KOPT-K1 (cell line): ENCODE measurements at regions not wholly inside any gene's neighbourhood (a gene's known extent, or its start where the extent isn't known, plus 50 kb on each side); places are given as distances from the start of the nearest gene placed in this dataset.

Experiments
- H3K27ac ChIP-seq: fragments of 200-600 bp; sonication (generic); 2 replicates; pipeline ENCODE4 v1.5.1; 2016; ENCODE audit warnings: antibody characterized with exemption, mild to moderate bottlenecking, low read depth, low read length; ENCODE audit not compliant: poor library complexity, severe bottlenecking
- H3K36me3 ChIP-seq: fragments of 200-600 bp; sonication (generic); 2 replicates; pipeline ENCODE4 v1.5.1; 2017; ENCODE audit warnings: antibody characterized with exemption, mild to moderate bottlenecking, low read length, moderate library complexity; ENCODE audit not compliant: insufficient read depth
- H3K9me3 ChIP-seq: fragments of 200-600 bp; sonication (generic); 2 replicates; pipeline ENCODE4 v1.5.1; 2017; ENCODE audit warnings: antibody characterized with exemption, low read length, mild to moderate bottlenecking; ENCODE audit not compliant: insufficient read depth, poor library complexity, severe bottlenecking

DNA sequence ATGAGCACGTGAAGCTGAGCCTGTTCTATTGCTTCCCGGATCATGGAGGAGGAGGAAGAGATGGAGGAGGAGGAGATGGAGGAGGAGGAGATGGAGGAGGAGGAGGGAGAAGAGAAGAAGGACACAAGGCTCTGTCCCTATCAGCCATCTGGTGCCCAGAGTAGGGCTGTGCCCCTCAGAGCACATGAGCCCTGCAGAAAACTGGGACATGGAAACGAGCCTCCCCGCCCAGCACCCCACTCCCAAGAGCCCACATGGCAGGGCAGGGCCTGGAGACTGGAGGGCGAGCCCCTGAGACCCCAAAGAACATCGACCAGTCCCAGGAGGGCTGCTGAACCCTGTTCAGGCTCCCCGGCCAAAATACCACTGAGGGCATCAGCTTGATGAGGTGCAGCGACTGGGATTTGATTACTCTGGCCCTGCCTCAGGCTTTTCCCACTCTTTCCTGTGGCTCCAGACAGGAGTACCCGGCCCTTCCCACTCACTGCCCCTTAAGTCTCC is 285.6 kb downstream of the UACA start:
- H3K9me3 ChIP-seq = no peaks in the 10 kb centered on the region
- H3K36me3 ChIP-seq = no peaks in the 10 kb centered on the region
- H3K27ac ChIP-seq = peak overlapping the region; percentile 61

DNA sequence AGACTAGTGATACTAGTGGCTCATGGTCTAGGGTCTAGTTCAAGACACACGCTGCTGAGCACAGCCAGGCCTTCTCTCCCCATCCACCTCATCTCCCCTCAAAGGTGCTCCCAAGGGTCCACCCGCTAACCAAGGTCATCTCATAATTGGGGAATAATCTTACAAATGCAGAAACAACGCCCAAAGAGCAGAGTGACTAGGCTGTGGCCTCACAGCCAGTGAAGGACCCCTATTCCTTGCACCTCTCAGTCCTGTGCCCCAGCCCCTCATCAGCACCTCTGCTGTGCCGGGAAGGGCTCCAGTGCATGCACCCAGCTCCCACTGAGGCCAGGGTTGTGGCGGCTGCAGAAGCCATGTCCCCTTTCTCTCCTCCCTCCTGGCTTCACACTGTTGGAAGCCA is 286.9 kb downstream of the UACA start:
- Histone ChIP-seq H3K27ac (peak overlapping the region; percentile 81), H3K36me3 (no peaks in the 10 kb centered on the region), H3K9me3 (no peaks in the 10 kb centered on the region)

DNA sequence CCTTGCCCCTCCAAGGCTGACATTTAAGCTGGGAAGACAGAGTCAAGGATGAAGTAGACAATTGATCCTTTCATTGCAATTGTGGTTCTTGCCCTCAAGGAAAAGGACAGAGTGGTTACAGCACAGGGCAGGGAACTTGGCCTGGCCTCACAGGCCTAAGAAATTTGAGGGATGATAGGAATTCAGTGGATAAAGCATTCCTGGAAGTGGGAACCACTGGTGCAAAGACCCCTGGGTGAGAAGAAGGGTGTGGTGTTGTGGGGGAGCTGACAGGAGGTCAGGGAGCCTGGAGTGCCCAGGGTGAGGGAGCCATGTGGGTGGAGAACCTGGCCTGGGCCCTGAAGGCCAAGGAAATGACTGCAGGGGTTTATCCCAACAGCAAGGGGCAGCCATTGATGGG is 287.4 kb downstream of the UACA start:
- no peaks in the 10 kb centered on the region for H3K36me3 ChIP-seq
- peak overlapping the region; percentile 81 for H3K27ac ChIP-seq

DNA sequence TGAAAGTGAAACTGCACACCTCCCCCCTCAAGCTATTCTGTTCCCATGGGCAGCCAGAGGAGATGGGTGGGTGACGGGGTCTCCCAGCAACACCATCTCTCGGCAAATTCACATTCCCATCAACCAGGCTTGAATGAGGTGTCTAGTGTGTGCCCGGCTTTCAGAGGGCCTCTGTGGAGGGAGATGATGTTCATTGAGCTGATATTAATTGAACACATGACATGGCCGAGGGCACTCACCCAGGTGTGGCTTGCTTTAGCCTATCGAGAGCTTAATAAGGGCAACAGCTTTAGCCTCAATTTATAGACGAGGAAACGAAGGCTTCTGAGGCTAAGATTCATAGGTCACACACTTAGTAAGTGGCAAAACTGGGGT is 288.0 kb downstream of the UACA start:
- H3K27ac ChIP-seq = peak overlapping the region; percentile 81
- H3K36me3 ChIP-seq = no peaks in the 10 kb centered on the region
- H3K9me3 ChIP-seq = no peaks in the 10 kb centered on the region

More for the DNA sequence above, 287.4 kb downstream of the UACA start:
- no peaks in the 10 kb centered on the region for H3K9me3 ChIP-seq

DNA sequence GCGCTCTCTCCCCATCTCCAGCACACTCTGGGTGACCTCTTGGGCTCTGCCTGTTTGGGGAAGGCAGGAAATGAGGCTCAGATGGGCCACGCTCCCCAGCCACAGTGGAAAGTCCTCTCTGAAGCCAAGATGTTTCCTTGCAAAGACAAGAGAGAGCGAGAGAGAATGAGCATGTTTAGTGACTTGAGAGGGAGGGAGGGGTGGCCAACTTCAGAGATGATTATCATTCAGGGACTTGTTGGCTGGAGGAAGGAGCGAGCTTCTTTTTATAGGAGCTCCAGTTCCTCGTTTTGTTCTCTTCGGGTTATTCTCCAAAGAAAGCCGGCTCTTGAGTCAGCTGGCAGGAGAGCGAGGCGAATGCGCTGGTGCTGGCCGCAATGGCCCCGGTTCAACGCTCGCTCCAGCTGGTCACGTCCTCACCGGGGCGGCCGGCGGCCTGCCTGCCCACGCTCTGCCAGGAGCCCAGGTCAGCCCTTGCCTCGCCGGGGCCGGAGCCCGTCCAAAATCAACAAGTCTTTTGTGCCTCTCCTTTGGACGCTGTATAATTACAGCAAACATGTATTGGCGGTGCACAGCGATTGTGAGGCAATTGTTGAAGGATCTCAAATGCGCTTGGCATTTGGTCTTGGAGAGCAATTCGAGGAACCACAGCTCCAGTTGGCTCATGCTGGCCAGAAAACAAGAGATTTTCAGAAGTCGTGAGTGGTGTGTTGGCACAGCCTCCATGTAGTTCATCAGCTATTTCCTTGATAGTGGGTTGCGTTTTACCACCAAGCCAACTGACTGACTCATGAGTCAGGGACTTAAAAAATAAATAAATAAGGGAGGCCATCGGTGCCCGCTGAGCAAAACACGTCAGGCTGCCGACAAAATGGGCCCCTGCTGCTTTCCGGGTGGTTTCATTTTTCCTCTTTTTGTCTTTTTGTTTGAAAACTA is 288.6 kb downstream of the UACA start:
- Histone ChIP-seq H3K9me3 (no peaks in the 10 kb centered on the region), H3K36me3 (no peaks in the 10 kb centered on the region), H3K27ac (peak overlapping the region; percentile 81)

DNA sequence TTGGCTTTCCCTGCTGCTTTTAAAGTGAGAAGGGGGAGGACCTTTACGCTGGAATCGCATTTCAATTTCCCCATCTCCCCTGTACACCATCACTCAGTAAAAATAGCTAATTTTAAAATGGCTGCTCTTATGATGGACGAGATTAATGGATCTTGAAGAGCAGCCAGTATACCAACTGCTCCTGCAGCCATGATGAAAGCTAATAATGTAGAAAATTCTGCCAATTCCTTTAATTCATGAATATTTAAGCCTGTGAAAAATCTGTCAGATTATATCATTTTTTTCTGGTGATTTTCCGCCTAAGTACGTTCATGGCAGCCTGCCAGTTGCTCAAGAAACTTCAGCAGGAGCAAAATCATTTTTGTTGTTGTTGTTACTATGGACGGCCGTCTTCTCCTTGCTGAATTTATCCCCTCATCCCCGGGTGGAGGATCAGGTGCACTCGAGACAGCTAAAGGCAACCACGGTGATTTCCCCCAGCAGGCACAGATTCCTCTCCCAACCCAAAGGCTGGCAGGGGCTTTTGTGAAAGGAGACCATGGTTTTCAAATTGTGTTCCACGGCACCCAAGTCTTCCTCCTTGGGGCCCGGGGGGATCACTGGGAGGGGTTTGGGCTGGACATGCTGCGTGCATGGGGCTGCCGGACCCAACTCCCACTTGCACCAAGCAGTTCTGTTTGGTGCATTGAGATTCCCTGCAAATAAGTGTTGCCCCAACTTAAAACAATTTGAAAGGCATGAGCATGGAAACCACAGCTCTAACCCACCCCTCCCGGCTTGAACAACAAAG is 289.6 kb downstream of the UACA start:
- Histone ChIP-seq H3K27ac (peak overlapping the region; percentile 81), H3K36me3 (no peaks in the 10 kb centered on the region), H3K9me3 (no peaks in the 10 kb centered on the region)

DNA sequence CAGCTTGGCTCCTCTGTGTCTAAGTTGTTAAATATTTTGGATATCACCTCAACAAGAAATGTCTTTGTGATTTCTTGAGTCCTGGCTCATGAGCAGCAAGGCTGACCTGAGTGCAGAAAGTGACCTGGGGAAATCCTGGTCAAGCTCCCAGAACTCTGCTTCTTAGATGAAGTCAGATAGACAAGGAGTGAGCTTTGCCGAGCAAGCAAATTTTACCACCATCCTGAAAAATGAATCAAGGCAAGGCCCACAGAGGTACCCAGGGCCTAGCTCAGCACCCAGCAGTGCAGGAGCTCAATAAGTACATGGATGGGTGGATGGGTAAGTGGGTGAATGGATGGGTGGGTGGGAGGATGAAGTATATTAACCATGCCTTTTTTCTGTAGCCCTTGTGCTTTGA is 291.8 kb downstream of the UACA start:
- no peaks in the 10 kb centered on the region for H3K36me3 ChIP-seq
- H3K27ac ChIP-seq = no peak overlapping the region
- H3K9me3 ChIP-seq = no peaks in the 10 kb centered on the region

DNA sequence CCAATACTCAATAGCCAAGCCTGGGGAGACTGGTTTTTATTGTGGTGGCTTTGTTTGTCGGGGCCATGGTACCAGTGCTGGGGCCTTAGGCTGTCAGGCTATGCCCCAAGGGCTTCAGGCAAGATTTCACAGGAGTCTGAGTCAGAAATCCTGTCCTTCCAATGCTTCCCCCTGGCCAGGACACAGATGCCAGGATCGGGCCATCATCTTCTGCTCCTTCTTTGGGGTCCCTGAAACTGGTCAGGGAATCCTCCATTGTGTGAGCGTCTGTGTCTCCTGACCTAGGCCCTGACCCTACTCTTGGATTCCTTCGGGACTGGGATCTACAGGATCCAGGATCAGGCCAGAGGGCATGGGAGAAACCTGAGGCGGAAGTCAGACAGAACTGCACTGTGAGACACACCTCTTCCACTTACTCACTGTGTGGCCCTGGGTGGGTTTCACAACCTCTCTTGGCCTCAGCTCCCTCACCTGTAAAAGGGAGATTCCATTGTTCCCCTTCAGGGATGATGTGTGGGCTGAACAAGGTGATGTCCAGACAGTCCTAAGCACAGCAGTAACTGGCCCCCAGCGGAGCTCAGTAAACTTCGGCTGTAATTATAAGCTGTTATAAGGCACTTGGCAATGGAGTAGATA is 292.7 kb downstream of the UACA start:
- Histone ChIP-seq H3K36me3 (no peaks in the 10 kb centered on the region), H3K27ac (no peak overlapping the region), H3K9me3 (no peaks in the 10 kb centered on the region)

DNA sequence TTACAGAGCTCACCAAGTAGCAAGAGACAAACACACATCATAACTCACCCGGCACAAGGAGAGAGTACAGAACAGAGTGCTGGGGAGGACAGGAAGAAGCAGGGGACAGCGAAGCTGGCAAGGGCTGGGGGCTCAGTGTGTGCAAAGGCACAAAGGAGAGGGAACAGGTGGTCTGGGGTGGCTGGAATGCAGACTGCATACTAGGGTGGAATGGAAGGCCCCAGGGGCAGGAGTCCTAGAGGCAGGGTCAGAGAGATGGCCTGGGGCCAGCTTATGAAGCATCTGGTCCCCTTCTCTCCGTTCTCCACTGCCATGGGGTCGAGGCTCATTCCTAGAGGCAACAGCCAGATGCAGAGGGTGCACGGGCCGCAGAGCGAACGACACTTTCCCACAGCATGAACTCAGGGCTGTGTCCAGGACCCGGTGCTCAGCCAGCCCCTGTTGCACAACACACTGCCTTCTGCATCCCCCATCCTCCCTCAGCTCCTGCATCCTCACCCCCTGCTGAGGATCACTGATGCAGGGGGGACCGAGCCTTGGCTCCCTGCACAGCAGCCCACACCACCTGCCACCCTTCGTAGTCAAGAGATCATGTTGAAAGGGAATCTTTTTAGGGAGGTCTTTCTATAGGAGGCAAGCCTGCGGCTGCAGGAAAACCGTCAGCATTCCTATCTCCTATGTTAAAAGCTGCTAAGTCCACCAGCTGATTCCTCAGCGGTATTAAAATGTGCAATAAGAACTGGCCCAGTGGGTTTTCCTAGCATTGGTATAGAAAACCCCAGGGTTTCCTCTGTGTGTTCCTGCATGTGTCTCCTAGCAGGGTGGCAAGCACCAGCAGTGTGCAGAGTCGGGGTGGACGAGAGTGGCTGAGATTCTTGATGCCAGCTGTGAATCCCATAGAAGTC is 293.5 kb downstream of the UACA start:
- Histone ChIP-seq H3K27ac (no peak overlapping the region), H3K9me3 (no peaks in the 10 kb centered on the region), H3K36me3 (no peaks in the 10 kb centered on the region)

DNA sequence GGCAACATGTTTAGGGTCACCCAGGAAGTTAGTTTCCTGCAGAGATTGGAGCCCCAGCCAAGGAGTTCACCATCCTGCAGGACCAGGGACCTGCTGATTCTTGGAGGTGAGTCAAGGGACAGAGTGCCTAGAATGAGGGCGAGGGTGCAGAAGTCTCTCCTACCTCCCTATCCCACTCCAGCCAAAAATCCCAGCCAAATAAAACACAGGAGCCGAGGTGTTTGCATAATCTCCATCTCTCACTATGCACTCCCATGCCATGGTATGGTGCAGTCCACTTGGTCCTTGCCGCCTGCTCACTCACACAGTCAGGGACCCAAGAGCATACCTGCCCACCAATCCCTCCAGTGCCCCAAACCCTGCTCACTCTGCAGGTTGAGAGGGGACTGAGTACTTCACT is 294.2 kb downstream of the UACA start:
- no peaks in the 10 kb centered on the region for H3K36me3 ChIP-seq
- H3K9me3 ChIP-seq = no peaks in the 10 kb centered on the region
- no peak overlapping the region for H3K27ac ChIP-seq

DNA sequence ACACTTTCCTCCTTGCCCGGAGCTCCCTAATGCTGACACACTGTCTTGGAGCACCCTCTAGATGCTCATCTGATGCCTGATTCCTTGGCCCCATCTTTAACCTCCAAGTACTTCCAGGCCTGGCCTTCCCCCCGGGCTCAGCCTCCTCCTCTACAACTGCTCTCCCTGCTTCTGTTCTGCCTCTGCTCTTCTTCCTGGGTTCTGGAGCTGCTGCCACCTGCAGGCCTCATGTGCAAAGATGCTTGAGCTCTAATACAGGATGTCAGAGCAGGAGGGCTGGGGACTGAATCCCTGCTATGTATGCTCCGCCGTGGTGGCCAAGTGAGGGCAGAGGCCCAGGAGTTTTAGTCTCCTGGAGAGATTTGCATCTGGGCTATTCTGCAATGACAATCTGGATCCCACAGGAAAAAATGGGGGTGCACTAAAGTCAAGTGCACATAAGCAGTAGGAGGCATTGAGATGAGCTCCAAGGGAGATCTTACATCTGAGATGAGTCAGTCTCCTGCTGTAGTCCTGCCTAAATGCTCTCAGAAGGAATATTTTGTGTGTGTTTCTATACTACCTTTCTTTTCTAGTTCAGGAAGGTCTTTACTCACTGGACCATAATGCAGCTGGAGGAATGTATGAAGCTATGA is 296.3 kb downstream of the UACA start:
- no peaks in the 10 kb centered on the region for H3K9me3 ChIP-seq
- peak overlapping the region; percentile 52 for H3K27ac ChIP-seq
- no peaks in the 10 kb centered on the region for H3K36me3 ChIP-seq

DNA sequence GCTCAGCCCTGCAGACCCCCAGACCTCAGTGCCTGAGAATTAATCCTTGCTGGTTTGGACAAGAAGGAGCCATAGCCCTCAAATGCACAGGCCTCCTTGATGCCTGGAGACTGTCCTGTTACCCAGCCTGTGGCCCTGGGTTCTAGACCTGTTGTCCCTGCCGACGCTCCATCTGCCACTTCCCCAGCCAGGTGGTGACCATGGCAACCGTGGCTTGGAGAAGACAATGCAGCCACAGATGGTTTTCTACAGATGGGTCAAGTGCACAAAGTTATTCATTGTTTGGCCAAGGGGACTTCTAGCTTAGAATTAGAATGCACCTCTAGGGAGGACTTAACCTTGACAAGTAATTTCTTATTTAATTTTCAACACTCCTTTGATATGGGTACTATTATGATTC is 297.1 kb downstream of the UACA start:
- Histone ChIP-seq H3K36me3 (no peaks in the 10 kb centered on the region), H3K9me3 (no peaks in the 10 kb centered on the region), H3K27ac (peak overlapping the region; percentile 52)

DNA sequence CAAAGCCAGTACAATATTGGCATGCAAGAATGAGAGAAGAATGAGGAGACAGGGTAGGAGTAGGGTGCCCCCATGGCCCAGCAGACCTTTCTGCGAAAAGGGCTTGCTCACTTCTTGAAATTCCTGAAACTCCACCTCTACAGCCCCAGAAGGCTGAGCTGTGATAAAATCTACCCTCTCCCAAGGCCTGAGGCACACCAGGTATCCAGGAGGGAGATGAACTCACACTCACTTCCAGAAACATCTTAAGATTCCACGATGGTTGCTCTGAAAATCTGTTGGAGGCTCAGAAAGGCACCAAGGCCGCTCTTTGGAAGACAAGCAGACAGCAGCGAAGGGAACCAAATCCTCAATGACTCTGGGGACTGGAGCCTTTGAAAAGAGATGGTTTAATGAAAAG is 297.5 kb downstream of the UACA start:
- Histone ChIP-seq H3K27ac (peak overlapping the region; percentile 52), H3K9me3 (no peaks in the 10 kb centered on the region), H3K36me3 (no peaks in the 10 kb centered on the region)

DNA sequence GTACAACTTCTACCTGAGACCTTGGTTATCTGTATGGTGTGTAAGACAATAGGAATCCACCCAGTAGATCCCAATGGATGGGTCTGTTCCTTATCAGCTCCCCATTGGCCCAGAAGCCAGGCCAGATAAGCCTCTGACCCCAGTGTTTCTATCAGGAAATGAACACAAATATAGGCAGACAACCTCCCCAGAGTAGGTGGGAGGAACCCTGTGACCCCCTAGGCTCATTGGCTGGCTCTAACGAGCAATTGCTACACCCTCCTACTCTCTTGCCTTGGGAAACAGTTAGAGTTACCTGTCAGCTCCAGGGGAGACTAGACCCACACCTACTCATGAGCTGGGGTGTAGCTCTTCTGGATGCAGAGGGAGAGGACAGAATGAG is 299.9 kb downstream of the UACA start:
- Histone ChIP-seq H3K36me3 (no peaks in the 10 kb centered on the region), H3K27ac (peak overlapping the region; percentile 100), H3K9me3 (no peaks in the 10 kb centered on the region)
